CD4-positive, alpha-beta T cell (primary cell): ENCODE measurements at regions not wholly inside any gene's neighbourhood (a gene's known extent, or its start where the extent isn't known, plus 50 kb on each side); places are given as distances from the start of the nearest gene placed in this dataset.

ENCODE experiments used
- ATAC-seq: fragments of 200-7000 bp; cut with Tn5 transposase; one replicate; pipeline ENCODE4 v1.10.0; 2022; ENCODE audit warnings: mild to moderate bottlenecking; ENCODE audit not compliant: poor library complexity
- CTCF ChIA-PET: fragments of 350-600 bp; sonication (Branson Sonifier 250); formaldehyde crosslinking; loops from one replicate; lab custom pipeline; 2021; ENCODE audit warnings: antibody characterized with exemption, inconsistent platforms; lab: Charles Lee
- POLR2A ChIA-PET: fragments of 350-600 bp; sonication (Branson Sonifier 250); formaldehyde crosslinking; loops from one replicate; lab custom pipeline; 2021; ENCODE audit warnings: antibody characterized with exemption, inconsistent platforms; lab: Charles Lee
- DNase-seq, 14 experiments: peaks; one replicate each; pipeline ENCODE4 v3.0.0-alpha.2; 2013 to 2020; ENCODE audit warnings: mixed read lengths in 2 of 14
- H3K27ac ChIP-seq, 2 donors: one replicate each; pipeline versions ENCODE4 v1.5.1 to v1.7.0; 2013; ENCODE audit warnings: low read length in 2 of 2, low read depth in 1 of 2, mild to moderate bottlenecking in 1 of 2
- H3K27me3 ChIP-seq, 2 experiments: 1 replicate in 1 of 2; 2 replicates in 1 of 2; pipeline versions ENCODE4 v1.6.1 to v1.7.0; 2013; ENCODE audit warnings: low read length in 2 of 2, control low read depth in 1 of 2, mild to moderate bottlenecking in 1 of 2, moderate library complexity in 1 of 2; ENCODE audit not compliant: insufficient read depth in 2 of 2, control insufficient read depth in 1 of 2
- H3K36me3 ChIP-seq: one replicate; pipeline ENCODE4 v1.6.1; 2013; ENCODE audit warnings: low read length, control low read depth; ENCODE audit not compliant: insufficient read depth
- H3K4me1 ChIP-seq: one replicate; pipeline ENCODE4 v1.6.1; 2013; ENCODE audit warnings: low read length, control low read depth; ENCODE audit not compliant: insufficient read depth
- H3K4me3 ChIP-seq: one replicate; pipeline ENCODE4 v1.5.1; 2013; ENCODE audit warnings: mild to moderate bottlenecking, low read length, moderate library complexity
- H3K9me3 ChIP-seq, 2 experiments: 1 replicate in 1 of 2; 2 replicates in 1 of 2; pipeline versions ENCODE4 v1.6.1 to v1.7.0; 2013; ENCODE audit warnings: low read length in 2 of 2, mild to moderate bottlenecking in 2 of 2, control low read depth in 1 of 2, moderate library complexity in 1 of 2; ENCODE audit not compliant: control insufficient read depth in 1 of 2, insufficient read depth in 1 of 2
- H3K27ac Mint-ChIP-seq: one replicate; pipeline ENCODE4 v1.8.0; 2020; ENCODE audit warnings: mixed read lengths
- H3K27me3 Mint-ChIP-seq: one replicate; pipeline ENCODE4 v1.8.0; 2021; ENCODE audit warnings: mixed read lengths
- H3K36me3 Mint-ChIP-seq: one replicate; pipeline ENCODE4 v1.8.0; 2021; ENCODE audit warnings: low read depth, mixed read lengths
- H3K4me1 Mint-ChIP-seq: one replicate; pipeline ENCODE4 v1.8.0; 2021; ENCODE audit warnings: low read depth, mixed read lengths
- H3K4me3 Mint-ChIP-seq: one replicate; pipeline ENCODE4 v1.8.0; 2020; ENCODE audit warnings: mild to moderate bottlenecking, mixed read lengths
- H3K9me3 Mint-ChIP-seq: one replicate; pipeline ENCODE4 v1.8.0; 2020; ENCODE audit warnings: mixed read lengths
- CTCF ChIP-seq: fragments of 200-600 bp; IDR thresholded peaks from one replicate; pipeline ENCODE4 v1.8.0; 2022; ENCODE audit warnings: antibody characterized with exemption, mild to moderate bottlenecking
- intact Hi-C, 2 experiments: fragments of 100-400 bp; cut with DNase I in 1 of 2; cut with micrococcal nuclease in 1 of 2; formaldehyde crosslinking; loops; one replicate each; pipeline versions ENCODE4 v1.15.1 to v1.9.0; 2023 to 2025; cut with DNase I, micrococcal nuclease

- no peaks in the 10 kb centered on the region for H3K9me3 Mint-ChIP-seq
- no peaks in the 10 kb centered on the region for H3K27me3 Mint-ChIP-seq
- TF ChIP-seq CTCF, result no peak
- ChIA-PET POLR2A (no interaction called here), CTCF (interaction anchor here (1.0 kb wide), 1 partner anchor 21 kb away, joined by 3 read pairs; no protein-coding TSS in a partner anchor)
- H3K4me3 Mint-ChIP-seq, result no peak overlapping the region
- no peaks in the 10 kb centered on the region for H3K36me3 Mint-ChIP-seq
- Histone ChIP-seq H3K4me1 (no peaks in the 10 kb centered on the region), H3K4me3 (no peak overlapping the region), H3K27me3 (no peaks in the 10 kb centered on the region), H3K27ac (no peak overlapping the region), H3K36me3 (no peaks in the 10 kb centered on the region), H3K9me3 (no peaks in the 10 kb centered on the region)
- peaks cover 22% of the 10 kb centered on the region for H3K4me1 Mint-ChIP-seq
- no peak overlapping the region for H3K27ac Mint-ChIP-seq
- no peak for ATAC-seq
- intact Hi-C loops, result no loop called here
- no peak for DNase-seq
These were observed 473.5 kb downstream of the BTG1 start for GRCh38 chr12:91672130-91672529.

- POLR2A ChIA-PET, result no interaction called here
- H3K4me3 Mint-ChIP-seq, result no peak overlapping the region
These were observed 478.0 kb downstream of the BTG1 start for GRCh38 chr12:91667694-91668093.

GRCh38 chr12:91663744-91664143 lies 481.1 kb upstream of the DCN start:
- Mint-ChIP-seq H3K27ac (no peak overlapping the region), H3K4me3 (no peak overlapping the region), H3K27me3 (no peaks in the 10 kb centered on the region), H3K4me1 (peaks cover 20% of the 10 kb centered on the region), H3K9me3 (no peaks in the 10 kb centered on the region), H3K36me3 (no peaks in the 10 kb centered on the region)
- ChIA-PET POLR2A (interaction anchor here (1.8 kb wide), 1 partner anchor 11 kb away, joined by 4 read pairs; no protein-coding TSS in a partner anchor), CTCF (no interaction called here)
- Histone ChIP-seq H3K4me1 (no peaks in the 10 kb centered on the region), H3K9me3 (no peaks in the 10 kb centered on the region), H3K27me3 (no peaks in the 10 kb centered on the region), H3K36me3 (no peaks in the 10 kb centered on the region), H3K4me3 (no peak overlapping the region), H3K27ac (no peak overlapping the region)
- DNase-seq (no peak), ATAC-seq (no peak)
- no peak for TF ChIP-seq CTCF
- intact Hi-C loops, result no loop called here

More at GRCh38 chr12:91667694-91668093, 478.0 kb downstream of the BTG1 start:
- H3K9me3 Mint-ChIP-seq, result no peaks in the 10 kb centered on the region
- no peak for TF ChIP-seq CTCF
- no peak overlapping the region for H3K27ac ChIP-seq
- no peaks in the 10 kb centered on the region for H3K36me3 Mint-ChIP-seq
- intact Hi-C loops, result no loop called here
- H3K4me3 ChIP-seq, result no peak overlapping the region
- H3K9me3 ChIP-seq, result no peaks in the 10 kb centered on the region
- peaks cover 22% of the 10 kb centered on the region for H3K4me1 Mint-ChIP-seq
- no peak for DNase-seq
- CTCF ChIA-PET, result no interaction called here
- no peaks in the 10 kb centered on the region for H3K27me3 Mint-ChIP-seq
- no peak for ATAC-seq
- H3K27ac Mint-ChIP-seq, result no peak overlapping the region
- no peaks in the 10 kb centered on the region for H3K4me1 ChIP-seq
- no peaks in the 10 kb centered on the region for H3K36me3 ChIP-seq
- no peaks in the 10 kb centered on the region for H3K27me3 ChIP-seq
